Heart right ventricle (tissue), 16 donors: ENCODE measurements at regions not wholly inside any gene's neighbourhood (a gene's known extent, or its start where the extent isn't known, plus 50 kb on each side); places are given as distances from the start of the nearest gene placed in this dataset.
A peak's percentile ranks its signal among the peaks of the same experiment; 100 is the strongest.
"Not testable (repeated sequence)": the region's sequence is repeated elsewhere in the genome, so short reads cannot be mapped to it uniquely, and the experiment has no call there.

Experiments
- ATAC-seq, 8 donors: fragments of 200-7000 bp; cut with Tn5 transposase; one replicate each; pipeline ENCODE4 v1.9.1; 2020; ENCODE audit warnings: mild to moderate bottlenecking in 8 of 8, moderate library complexity in 8 of 8, moderate number of reproducible peaks in 1 of 8
- DNase-seq, 2 donors: peaks; one replicate each; pipeline ENCODE4 v3.0.0-alpha.2; 2020
- H3K27ac ChIP-seq, 10 donors: fragments of 200-600 bp; sonication (generic) in 2 of 10; one replicate each; pipeline versions ENCODE4 v1.5.0 to v1.8.0; 2020 to 2022; ENCODE audit warnings: mild to moderate bottlenecking in 3 of 10
- H3K27me3 ChIP-seq, 7 donors: fragments of 200-600 bp; one replicate each; pipeline ENCODE4 v1.8.0; 2021 to 2022; ENCODE audit warnings: mild to moderate bottlenecking in 2 of 7
- H3K36me3 ChIP-seq, 9 donors: fragments of 200-600 bp; sonication (generic) in 1 of 9; one replicate each; pipeline versions ENCODE4 v1.5.0 to v1.8.0; 2020 to 2022; ENCODE audit warnings: mild to moderate bottlenecking in 2 of 9
- H3K4me1 ChIP-seq, 9 donors: fragments of 200-600 bp; sonication (generic) in 1 of 9; one replicate each; pipeline versions ENCODE4 v1.5.0 to v1.8.0; 2020 to 2022; ENCODE audit warnings: mild to moderate bottlenecking in 4 of 9
- H3K4me3 ChIP-seq, 10 donors: fragments of 200-600 bp; sonication (generic) in 2 of 10; one replicate each; pipeline versions ENCODE4 v1.5.0 to v1.8.0; 2020 to 2022; ENCODE audit warnings: mild to moderate bottlenecking in 7 of 10, moderate library complexity in 2 of 10
- H3K9me3 ChIP-seq, 11 donors: fragments of 200-600 bp in 10 of 11; sonication (generic) in 2 of 11; one replicate each; pipeline versions ENCODE4 v1.5.0 to v1.8.0; 2013 to 2022; ENCODE audit warnings: mild to moderate bottlenecking in 2 of 11, control low read depth in 1 of 11, moderate library complexity in 1 of 11
- WGBS, 2 donors: extraction: QIAGEN DNeasy Blood & Tissue Kit; methylation state at CpG; one replicate each; pipeline ENCODE4 v1.1.7; 2013; ENCODE audit warnings: inconsistent platforms in 1 of 2; 5-methylcytosine and 5-hydroxymethylcytosine counted together
- intact Hi-C, 10 donors: fragments of 100-400 bp; cut with DNase I; formaldehyde crosslinking; loops; one replicate each; pipeline versions ENCODE4 v1.11.1 to v1.14.2; 2022
- donor health status: Arrhythmogenic right ventricular cardiomyopathy.
- donor health status: ischemic (EF 13 %, LVEDD 7.1; RV severe dilation, severe dysfunction).
- donor health status: healthy with polysubstance abuse.
- donor health status: DM: no; HTN: yes; CAD: no.
- donor health status: DM: no; HTN: no; CAD: no.
- donor health status: ischemic (EF 25% LVEDD 6.9; RV normal size, moderate dysfunction).
- donor health status: ischemic (EF 25% LVEDD 5.7; RV mildly dilated, moderate dysfunction).
- donor health status: healthy.
- donor health status: DM: yes; HTN: yes; CAD: no.
- donor health status: Ischemic cardiomyopathy.
- donor health status: ischemic (EF 35%, LVEDD 5.7; RV mildly dilated, moderate dysfunction).
- donor health status: nonischemic (EF 11% LVEDD 7.7; RV severe dilation, severe dysfunction).
- donor health status: DM: yes; HTN: yes; CAD: no.
- donor health status: PGD.
- donor health status: ischemic (EF 29% LVEDD 5.4; RV normal size, mild dysfunction).
- donor health status: nonischemic (EF 23%, LVEDD 6.1; RV moderate dilation, normal function).

DNA sequence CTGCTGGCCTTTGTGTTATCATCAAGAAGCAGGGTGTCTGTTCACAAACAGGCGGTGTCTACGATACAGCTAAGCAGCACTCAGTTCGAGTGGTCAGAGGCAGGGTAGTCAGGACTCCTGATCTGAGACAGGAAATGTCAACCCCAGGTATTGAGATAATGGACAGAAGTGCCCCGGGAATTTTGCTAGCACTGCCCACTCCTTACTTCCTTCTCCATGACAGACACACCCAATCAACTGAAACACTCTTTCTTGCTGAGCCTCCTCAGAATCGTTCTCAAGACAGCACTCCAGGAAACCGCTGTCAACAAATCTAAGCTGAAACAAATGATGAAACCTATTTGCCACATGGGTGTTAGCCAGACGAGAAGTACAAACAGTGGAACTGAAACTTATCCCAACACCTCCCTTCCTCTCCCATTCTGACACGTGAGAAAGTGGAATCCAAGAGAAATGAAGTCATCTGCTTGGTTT is 109.3 kb downstream of the GTF2IRD2B start:
- intact Hi-C loops, H3K9me3 ChIP-seq, H3K27ac ChIP-seq, H3K4me3 ChIP-seq, H3K27me3 ChIP-seq, H3K4me1 ChIP-seq, H3K36me3 ChIP-seq, DNase-seq: not testable (repeated sequence)
- ATAC-seq = peak; percentile 68 to 93 (median 82)
- no CpG with 5 or more reads among the region's 8 CpGs for WGBS, 2 donors

DNA sequence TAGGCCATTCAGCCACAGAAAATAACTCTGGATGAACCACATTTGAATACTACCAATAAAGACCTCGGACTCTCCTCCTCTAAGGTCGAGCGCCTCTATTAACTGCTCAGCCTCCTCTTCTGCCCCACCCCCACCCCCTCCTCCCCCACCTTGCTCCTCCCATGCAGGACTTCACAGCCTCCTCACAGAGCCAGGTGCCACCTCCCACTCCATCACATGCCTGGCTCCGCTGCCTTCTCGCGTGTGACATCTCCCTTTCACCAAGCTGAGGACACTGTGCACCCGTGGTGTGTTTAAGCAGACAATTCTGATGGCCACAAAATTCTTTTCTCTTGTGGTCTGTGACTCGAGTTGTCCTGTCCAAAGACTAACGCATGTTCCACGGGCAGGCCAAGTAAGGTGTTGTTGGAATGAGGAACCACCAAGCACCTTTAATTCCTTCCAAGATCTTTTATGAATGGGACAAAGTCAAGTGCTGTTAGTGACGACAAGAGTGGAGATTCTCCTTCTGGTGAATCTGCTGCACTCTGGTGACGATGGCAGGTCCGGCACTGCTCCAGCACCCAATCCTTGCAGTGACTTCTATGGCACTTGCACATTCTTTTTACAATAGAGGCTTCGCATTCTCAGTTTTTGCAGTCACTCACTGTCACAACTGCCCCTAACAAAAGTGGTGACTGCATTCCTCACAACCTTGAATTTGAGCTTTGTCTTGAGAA is 113.1 kb downstream of the GTF2IRD2B start:
- WGBS, 2 donors = no CpG with 5 or more reads among the region's 14 CpGs
- H3K36me3 ChIP-seq = not testable (repeated sequence)

DNA sequence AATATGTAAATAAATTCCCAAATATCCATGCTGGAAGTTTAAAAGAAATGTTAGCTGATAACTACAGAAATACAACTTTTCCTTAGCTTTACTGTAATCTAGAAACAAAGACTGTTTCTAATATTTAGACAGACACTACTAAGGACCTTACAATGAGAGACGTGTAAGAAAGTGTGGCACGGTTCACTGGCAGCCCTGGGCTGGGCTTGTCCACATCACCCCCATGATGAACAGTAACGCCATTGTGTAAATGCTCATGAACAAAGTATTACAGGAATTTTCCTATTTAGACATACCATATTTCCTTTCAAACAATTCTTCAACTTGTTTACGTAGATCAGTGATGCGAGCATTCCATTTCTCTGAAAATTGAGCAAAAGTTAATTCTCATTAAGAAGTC is 123.1 kb downstream of the GTF2IRD2B start:
- H3K4me3 ChIP-seq, ATAC-seq, H3K36me3 ChIP-seq, intact Hi-C loops, H3K27me3 ChIP-seq, H3K27ac ChIP-seq, H3K4me1 ChIP-seq, DNase-seq, H3K9me3 ChIP-seq: not testable (repeated sequence)
- WGBS, 2 donors = no CpG with 5 or more reads among the region's 5 CpGs

More for the DNA sequence above, 113.1 kb downstream of the GTF2IRD2B start:
- ATAC-seq = peak in 1 of 8 donors; percentile 29
- H3K4me3 ChIP-seq, H3K27ac ChIP-seq, DNase-seq, H3K4me1 ChIP-seq, intact Hi-C loops, H3K27me3 ChIP-seq, H3K9me3 ChIP-seq: not testable (repeated sequence)

DNA sequence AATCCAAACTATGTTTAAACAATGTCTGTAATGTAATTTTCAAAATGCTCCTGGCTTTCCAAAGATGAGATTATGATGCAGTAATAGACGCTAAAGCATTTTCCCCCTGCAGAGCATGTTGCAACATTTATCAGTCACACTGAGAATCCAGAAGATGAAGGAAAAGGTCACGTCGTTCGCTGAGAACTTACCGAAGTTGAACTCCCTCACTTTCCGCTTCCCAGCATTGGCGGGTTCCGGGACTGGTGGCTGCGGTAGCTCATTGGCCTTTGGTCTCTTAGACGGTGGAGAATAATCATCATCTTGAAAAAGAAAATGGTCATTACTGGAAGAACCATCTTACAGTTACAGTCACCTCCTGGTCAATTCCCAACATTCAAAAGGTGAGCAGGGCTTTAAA is 124.6 kb downstream of the GTF2IRD2B start:
- H3K27me3 ChIP-seq, H3K36me3 ChIP-seq, intact Hi-C loops, H3K27ac ChIP-seq, H3K9me3 ChIP-seq, H3K4me1 ChIP-seq, DNase-seq, H3K4me3 ChIP-seq: not testable (repeated sequence)
- no CpG with 5 or more reads among the region's 10 CpGs for WGBS, 2 donors
- ATAC-seq = peak in 1 of 8 donors; percentile 47

DNA sequence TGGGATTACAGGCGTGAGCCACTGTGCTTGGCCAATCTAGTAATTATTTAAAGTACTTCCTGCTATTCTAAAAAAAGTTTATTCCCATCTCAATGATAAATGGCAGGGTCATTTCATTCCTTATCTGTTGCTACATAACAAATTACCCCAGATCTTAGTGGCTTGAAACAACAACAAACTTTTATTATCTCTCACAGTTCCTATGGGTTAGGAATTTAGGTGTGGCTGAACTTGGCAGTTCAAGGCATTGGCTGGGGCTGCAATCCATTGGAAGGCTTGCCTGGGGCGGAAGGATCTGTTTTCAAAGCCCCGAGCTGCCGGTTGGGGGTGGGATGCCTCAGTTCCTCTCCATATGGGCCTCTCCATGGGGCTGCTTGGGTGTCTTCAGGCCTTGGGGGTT is 133.7 kb downstream of the GTF2IRD2B start:
- H3K36me3 ChIP-seq, H3K9me3 ChIP-seq, H3K4me1 ChIP-seq, H3K27me3 ChIP-seq, H3K4me3 ChIP-seq, DNase-seq, H3K27ac ChIP-seq, intact Hi-C loops, ATAC-seq: not testable (repeated sequence)
- WGBS, 2 donors = no CpG with 5 or more reads among the region's 4 CpGs

DNA sequence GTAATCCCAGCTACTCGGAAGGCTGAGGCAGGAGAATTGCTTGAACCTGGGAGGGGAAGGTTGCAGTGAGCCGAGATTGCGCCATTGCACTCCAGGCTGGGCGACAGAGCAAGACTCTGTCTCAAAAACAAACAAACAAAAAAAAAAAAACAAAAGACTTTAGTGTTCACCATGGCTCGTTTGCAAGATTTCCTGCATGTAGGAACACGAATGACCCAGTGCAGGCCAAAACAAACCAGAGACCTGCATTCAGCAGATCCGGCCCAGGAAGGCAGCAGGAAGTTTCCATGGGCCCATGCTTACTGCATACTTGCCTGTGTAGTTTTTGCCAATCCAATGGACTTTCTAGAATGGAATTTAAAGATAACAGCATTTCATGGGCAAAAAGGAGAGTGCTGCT is 137.2 kb downstream of the GTF2IRD2B start:
- H3K9me3 ChIP-seq, H3K36me3 ChIP-seq, H3K27me3 ChIP-seq, H3K4me1 ChIP-seq, ATAC-seq, H3K27ac ChIP-seq, H3K4me3 ChIP-seq, DNase-seq, intact Hi-C loops: not testable (repeated sequence)
- WGBS, 2 donors = 72% methylated on average over 6 of the region's 7 CpGs; no CpG with 5 or more reads in 1 of the 2 donors

DNA sequence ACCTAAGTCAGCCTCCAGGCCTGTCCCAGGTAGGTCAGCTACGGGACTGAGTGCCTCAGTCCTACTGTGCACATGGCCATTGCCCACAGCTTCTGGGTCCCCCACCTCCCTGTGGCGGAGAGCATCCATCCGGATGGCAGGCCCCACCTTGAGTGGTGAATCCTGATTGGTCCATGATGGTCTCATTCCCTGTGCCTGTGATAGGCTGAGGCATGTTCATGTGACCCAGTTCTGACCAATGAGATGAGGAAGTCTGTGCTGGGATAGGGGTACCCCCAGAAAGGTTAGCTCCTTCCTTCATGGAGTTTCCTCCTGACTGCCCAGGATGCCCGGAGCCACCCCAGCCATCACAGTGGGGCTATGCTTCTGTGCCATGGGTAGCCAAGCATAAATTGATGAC is 138.2 kb downstream of the GTF2IRD2B start:
- no CpG with 5 or more reads among the region's 4 CpGs for WGBS, 2 donors
- H3K4me3 ChIP-seq, H3K27ac ChIP-seq, H3K4me1 ChIP-seq, H3K9me3 ChIP-seq, DNase-seq, H3K36me3 ChIP-seq, intact Hi-C loops, H3K27me3 ChIP-seq, ATAC-seq: not testable (repeated sequence)

DNA sequence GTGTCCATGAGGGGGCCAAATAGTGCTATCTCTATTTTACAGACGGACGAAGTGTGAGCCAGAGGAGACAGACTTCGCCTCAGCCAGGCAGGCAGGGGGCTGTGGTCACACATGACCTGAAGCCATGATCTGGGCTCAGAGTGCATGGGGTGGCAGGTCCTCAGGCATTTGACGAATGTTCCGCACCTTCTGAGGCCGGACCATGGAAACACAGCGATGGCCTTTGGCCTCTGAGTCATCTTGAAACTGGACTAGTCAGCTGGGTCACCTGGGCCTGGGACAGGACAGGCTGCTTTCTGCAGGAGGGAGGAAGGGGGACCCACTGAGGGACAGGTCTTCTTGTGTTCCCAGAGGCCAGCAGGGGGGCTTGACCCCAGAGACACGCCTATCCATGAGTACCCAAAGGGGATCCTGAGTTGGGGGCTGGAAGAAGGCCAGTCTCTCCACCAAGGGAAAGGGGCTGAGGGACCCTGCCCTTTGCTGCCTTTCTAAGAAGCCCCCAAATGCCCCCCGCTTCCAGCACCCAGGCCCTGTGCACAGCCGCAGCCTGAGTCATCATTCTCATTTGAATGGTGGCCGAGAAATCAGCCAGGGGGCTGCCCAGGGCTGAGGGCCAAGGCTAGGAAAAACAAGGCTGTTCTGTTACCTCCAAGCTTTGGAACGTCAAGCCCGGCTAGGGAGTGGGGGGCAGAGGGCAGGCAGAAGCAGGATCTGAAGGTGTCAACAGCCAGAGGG is 142.9 kb downstream of the GTF2IRD2B start:
- H3K9me3 ChIP-seq, H3K36me3 ChIP-seq, DNase-seq, H3K4me3 ChIP-seq, H3K27ac ChIP-seq, H3K27me3 ChIP-seq, H3K4me1 ChIP-seq, intact Hi-C loops: not testable (repeated sequence)
- no CpG with 5 or more reads among the region's 13 CpGs for WGBS, 2 donors
- peak in 1 of 8 donors; percentile 4 for ATAC-seq

DNA sequence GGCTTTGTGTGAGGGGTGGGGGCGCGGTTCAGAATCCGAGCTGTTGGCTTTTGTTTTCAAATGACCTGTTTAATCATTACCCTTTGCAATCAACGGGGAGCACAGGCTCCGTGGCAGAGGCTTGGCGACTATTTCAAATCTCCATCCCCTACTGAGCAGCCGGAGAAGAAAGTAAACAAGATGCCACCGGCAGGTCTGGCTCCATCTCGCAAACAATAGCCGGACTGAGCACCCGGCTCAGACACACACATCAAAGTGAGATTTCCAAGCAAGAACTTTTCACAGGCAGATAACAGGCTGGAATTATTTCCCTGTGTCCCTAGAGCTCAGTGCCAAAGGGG is 143.4 kb downstream of the GTF2IRD2B start:
- intact Hi-C loops, H3K4me1 ChIP-seq, H3K27ac ChIP-seq, H3K4me3 ChIP-seq, H3K9me3 ChIP-seq, DNase-seq, H3K27me3 ChIP-seq, H3K36me3 ChIP-seq: not testable (repeated sequence)
- ATAC-seq = peak in 1 of 8 donors; percentile 14
- no CpG with 5 or more reads among the region's 11 CpGs for WGBS, 2 donors

DNA sequence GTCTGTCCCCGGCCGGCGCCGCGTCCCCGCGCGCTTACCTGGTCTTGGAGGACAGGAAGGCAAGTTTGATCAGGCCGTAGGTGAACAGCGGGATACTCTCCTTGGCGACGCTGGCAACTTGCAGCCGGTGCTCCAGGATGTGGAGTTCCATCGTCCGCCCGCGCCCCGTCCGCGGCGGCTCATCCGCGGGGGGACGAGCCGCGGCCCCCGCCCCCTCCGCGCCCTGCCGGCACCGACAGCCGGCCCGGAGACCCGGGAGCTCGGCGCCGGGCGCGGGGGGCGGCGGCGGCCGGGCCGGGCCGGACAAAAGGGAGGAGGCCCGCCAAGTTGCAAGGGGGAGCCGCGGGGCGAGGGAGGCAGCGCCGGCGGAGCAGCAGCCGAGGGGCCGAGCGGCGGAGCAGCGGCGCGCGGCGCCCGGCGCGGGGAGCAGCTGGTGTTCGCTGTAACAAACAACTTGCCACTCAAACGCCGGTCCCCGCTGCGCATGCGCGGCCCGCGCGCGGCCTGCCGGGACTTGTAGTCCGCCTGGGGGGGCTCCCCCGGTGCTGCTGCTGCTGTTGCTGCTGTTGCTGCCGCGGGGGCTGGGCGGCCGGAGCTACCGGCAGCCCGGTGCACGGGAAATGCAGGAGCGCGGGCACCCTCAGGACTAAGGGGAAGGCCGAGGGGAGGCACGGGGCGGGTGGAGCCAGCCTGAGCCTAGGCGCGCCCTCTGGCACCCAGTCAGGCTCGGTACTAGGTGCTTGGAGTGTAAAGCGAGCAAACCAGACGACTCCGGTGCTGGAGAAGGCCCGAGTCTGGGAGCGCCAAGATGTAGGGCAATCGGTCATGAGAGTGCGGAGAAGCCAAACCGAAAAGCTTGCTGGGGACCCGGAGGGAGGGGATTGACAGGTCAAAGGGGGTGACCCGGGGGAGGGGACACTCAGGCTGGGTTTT is 145.1 kb downstream of the GTF2IRD2B start:
- no CpG with 5 or more reads among the region's 103 CpGs for WGBS, 2 donors
- H3K27me3 ChIP-seq, H3K4me1 ChIP-seq, H3K36me3 ChIP-seq, H3K27ac ChIP-seq, H3K9me3 ChIP-seq, intact Hi-C loops: not testable (repeated sequence)
- DNase-seq (peak; percentile 18 to 46), ATAC-seq (peak; percentile 93 to 96 (median 94))
- peak overlapping the region in 1 of 10 donors; percentile 29 for H3K4me3 ChIP-seq

DNA sequence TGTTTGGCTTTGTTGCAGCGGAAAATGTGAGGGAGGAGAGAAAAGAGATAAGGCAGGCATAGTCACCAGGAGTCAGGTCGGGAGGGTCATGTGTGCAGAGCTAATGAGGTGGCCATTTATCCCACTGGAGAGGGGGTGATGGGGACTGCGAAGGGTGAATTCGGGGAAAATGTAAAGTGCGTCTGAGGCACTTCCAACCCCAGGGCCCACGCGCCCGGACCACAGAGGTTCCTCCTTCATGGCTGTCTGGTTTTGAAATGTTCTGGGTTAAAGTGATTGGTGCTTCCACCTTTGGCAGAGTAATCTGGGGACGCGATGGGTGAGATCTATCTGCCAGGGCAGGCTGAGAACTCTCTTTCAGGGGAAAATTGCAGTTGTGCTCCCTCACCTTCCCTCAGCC is 145.9 kb downstream of the GTF2IRD2B start:
- H3K9me3 ChIP-seq = not testable (repeated sequence)

More for the DNA sequence above, 145.9 kb downstream of the GTF2IRD2B start:
- intact Hi-C loops, H3K27ac ChIP-seq, H3K27me3 ChIP-seq, DNase-seq, H3K4me3 ChIP-seq, H3K36me3 ChIP-seq, H3K4me1 ChIP-seq: not testable (repeated sequence)
- no CpG with 5 or more reads among the region's 10 CpGs for WGBS, 2 donors
- peak in 7 of 8 donors; percentile 1 to 32 (median 9) for ATAC-seq
